Stimulated activated CD4-positive, alpha-beta T cell treated with anti-CD3 and anti-CD28 coated beads, Interleukin-2, amount 100 ng/mL, for 24 hours (primary cell): ENCODE measurements at regions not wholly inside any gene's neighbourhood (a gene's known extent, or its start where the extent isn't known, plus 50 kb on each side); places are given as distances from the start of the nearest gene placed in this dataset.
"Not testable (repeated sequence)": the region's sequence is repeated elsewhere in the genome, so short reads cannot be mapped to it uniquely, and the experiment has no call there.

ENCODE experiments used
- DNase-seq, 2 donors: peaks; one replicate each; pipeline ENCODE4 v3.0.0-alpha.2; 2020

- no peak for DNase-seq
Measured at GRCh38 chr6:98352348-98352747, 482.0 kb upstream of the POU3F2 start.

DNA sequence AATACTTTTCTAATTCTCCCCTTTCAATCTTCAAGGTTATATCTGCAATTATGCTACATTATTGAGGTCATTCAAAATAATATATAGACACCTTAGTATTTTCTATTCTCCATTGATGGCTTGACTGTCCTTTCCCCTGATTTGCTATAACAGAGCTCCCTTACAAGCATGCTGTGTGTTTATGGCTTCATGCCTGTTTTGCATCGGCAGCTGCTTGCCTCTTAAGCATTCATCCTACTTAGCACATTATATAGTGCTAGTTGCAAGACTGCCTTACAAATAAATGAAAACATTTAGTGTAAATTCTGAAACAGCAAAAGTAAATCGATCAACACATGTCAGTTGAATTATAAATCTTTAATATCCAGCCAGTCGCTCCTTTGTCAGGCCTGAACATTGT is 476.2 kb upstream of the POU3F2 start:
- DNase-seq: no peak

GRCh38 chr6:98366371-98366770 is 468.0 kb upstream of the POU3F2 start:
- no peak for DNase-seq

GRCh38 chr6:98380589-98380988 is 453.8 kb upstream of the POU3F2 start:
- DNase-seq: no peak

DNA sequence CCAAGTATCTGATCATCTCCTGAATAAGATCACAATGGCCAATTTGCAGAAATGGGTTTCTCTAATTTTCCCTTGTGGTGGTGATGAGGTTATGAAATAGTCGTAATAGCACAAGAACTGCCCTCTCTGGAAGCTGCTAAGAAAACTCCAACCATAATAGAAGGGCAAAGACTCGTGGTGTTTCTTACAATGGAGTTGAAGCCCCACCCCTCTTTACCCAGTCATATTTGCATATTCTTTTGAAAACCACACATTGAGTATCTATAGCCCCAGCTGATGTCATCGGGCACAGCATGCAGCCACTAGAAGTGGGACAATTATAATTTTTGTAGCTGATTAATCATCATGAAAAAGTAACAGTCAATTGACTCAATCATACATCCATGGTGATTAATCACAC is 452.1 kb upstream of the POU3F2 start:
- DNase-seq: no peak

- DNase-seq: no peak
Measured at GRCh38 chr6:98384334-98384733, 450.0 kb upstream of the POU3F2 start.

DNA sequence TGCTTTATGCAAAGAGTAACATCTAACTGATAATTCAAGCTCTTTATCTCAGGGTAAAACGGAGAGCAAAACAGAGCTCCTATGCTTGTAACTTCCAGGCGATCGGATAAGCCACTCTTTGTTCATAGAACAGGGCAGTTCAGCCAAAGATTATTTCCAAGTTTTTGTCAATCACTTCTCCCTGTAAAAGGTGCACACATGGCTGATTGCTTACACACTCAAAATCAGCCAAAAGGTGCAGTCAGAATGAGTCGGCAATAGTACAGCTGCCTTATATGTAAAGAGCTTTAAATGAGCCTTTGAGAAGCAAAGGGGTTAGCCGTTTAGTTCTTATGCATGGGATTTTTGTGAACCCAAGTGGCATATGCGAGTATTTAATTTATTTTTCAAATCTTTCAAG is 449.6 kb upstream of the POU3F2 start:
- DNase-seq: no peak

DNA sequence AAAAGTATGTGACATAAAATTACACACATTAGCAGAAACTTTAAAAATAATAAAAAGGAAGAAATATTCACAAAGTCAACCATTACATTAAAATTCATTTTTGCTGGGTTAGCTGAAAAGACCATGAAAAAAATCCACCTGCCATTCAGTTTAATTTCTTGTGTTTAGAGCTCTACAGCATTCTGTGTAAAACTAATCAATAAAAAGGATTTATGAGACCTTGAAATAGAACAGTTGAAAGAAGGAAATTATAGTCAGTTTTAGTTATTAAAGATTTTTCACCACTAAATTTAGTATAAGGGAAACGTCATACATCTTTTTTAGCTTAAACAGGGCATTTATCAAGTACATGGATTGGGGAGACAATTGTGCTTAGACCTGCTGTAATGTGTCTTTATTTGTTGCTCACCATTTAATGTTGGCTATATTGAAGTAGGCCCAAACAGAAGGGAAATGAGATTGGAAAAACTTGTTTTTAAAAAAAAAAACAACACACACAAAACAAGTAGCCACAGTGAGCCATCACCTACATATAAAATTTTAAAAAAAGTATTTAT is 438.7 kb upstream of the POU3F2 start:
- no peak for DNase-seq

- no peak for DNase-seq
Measured at GRCh38 chr6:98416027-98416426, 418.3 kb upstream of the POU3F2 start.

DNA sequence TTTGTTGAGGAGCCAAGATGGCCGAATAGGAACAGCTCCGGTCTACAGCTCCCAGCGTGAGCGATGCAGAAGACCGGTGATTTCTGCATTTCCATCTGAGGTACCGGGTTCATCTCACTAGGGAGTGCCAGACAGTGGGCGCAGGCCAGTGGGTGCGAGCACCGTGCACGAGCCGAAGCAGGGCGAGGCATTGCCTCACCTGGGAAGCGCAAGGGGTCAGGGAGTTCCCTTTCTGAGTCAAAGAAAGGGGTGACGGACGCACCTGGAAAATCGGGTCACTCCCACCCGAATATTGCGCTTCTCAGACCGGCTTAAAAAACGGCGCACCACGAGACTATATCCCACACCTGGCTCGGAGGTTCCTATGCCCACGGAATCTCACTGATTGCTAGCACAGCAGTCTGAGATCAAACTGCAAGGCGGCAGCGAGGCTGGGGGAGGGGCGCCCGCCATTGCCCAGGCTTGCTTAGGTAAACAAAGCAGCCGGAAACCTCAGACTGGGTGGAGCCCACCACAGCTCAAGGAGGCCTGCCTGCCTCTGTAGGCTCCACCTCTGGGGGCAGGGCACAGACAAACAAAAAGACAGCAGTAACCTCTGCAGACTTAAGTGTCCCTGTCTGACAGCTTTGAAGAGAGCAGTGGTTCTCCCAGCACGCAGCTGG is 417.7 kb upstream of the POU3F2 start:
- not testable (repeated sequence) for DNase-seq

- no peak for DNase-seq
Measured at GRCh38 chr6:98433325-98434056, 400.9 kb upstream of the POU3F2 start.

DNA sequence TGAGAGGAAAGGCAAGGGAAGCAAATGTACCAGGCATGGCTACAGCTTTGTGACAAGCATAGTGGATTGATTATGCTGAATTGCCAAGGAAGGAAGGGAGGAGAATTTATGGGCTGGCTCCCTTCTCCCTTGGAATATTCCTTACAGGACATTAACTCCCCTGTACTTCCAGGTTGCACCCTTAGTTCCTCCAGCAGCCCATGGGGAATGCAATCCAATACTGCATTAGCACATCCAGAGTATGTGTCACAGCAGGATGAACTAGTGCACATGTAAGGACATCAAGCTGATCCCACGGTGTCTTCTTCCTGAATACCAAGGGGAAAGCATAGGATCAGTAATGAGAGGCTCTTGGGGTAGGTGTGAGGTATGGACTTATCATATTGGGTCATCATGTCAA is 390.7 kb upstream of the POU3F2 start:
- no peak for DNase-seq

- no peak for DNase-seq
Measured at GRCh38 chr6:98452685-98453084, 381.7 kb upstream of the POU3F2 start.

GRCh38 chr6:98454809-98455322 is 379.5 kb upstream of the POU3F2 start:
- no peak for DNase-seq

DNA sequence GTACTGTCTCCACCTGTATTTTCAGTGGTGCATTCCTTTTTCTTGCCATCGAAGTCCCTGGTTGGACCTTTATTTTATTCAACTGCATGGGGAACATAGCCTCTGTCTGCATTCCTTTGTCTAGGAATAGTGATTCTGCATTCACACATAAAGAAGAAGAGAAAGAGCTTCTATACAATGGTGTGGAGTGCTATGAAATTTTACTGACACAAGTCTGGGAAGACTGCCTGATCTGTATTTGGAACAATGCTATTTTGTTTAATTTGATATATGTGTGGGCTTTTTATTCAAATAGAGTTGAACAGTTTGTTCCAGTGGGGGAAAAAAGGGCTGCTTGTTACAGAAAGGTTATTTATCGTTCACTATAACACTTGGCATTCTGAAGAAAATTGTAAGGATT is 375.7 kb upstream of the POU3F2 start:
- DNase-seq: no peak

- DNase-seq: no peak
Measured at GRCh38 chr6:98463038-98464000, 371.1 kb upstream of the POU3F2 start.

GRCh38 chr6:98467091-98467490 is 367.3 kb upstream of the POU3F2 start:
- DNase-seq: no peak

- DNase-seq: no peak
Measured at GRCh38 chr6:98467902-98468301, 366.5 kb upstream of the POU3F2 start.

DNA sequence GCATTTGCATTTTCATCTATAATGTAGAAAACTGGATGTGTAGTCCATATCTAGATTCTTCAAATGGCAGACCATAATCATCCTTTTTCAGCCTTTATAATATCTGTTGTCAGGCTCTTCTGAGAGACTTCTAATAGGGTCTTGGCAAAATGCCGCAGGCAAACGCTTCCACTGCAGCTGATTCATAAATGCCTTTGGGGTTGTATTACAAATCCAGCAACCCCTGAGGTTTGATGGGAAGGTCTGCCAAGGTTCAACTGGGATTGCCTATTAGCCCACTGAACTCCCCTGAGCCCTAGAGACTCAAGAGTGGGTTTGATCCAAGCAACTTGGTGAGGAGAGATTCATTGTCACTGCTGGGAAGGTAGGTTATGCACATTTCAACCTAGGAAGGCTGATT is 365.2 kb upstream of the POU3F2 start:
- no peak for DNase-seq

DNA sequence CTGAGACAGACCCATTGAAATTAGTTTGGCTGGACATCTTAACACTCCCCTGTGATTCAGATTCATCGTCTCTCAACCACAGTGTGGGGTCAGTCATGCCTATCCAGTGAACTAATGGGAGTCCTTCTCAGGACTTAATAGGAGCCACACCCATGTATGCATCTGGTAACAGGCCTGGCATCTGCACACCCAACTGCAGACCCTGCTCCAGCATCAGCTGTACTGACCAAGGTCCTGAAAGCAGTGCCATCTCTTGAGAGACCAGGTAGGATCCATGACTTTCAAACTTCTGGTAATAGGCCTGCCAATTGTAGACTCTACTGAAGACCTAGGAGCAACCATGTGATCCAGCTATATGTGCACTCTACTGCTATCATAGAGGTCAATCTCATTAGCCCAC is 363.6 kb upstream of the POU3F2 start:
- no peak for DNase-seq

DNA sequence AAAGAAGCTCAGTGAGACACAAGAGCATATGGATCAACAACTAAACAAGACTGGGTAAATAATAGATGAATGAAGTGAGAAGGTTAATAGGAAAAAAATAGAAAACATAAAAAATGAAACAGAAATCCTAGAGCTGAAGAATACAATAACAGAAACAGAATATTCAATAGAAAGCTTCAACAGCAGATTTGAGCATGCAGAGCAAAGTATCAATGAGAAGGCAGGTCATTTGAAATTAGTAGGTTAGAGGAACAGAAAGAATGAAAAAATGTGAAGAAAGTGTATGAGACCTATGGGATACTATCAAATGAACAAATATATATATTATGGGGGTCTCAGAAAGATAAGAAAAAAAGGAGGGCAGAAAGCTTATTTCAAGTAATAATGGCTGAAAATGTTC is 362.9 kb upstream of the POU3F2 start:
- DNase-seq: no peak

DNA sequence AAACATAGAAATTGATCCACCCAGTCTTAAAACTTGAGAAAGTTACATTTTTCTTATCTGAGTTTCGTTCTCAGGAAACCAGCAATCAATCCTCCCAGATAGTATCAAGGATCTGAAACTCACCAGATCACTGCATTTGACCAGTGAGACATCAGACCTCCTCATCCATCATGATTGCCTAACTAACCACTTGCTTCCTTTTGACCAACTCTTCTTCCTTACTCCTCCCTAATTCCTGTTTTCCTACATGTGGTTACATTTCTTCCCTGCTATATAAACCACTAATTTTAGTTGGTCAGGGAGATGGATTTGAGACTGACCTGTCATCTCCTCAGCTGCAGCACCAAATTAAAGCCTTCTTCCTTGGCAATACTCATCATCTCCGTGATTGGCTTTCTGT is 357.1 kb upstream of the POU3F2 start:
- DNase-seq: no peak

DNA sequence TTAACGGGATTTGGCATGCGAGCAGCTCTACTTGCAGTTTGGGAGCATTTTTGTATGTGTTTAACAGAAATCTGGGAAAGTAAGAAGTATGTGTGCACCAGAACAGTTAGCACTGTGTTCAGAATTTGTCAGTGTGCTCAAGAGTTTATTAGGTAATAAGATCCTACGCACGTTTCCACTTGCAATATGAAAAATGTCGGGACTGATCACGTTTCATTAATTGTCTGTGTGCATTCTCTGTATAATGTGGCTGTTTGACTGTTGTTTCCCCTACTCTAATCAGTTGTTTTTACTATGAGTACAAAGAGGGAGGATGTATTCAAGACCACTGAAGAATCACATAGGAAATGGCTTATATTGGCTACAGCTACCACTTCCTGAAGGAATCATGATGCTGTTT is 349.7 kb upstream of the POU3F2 start:
- no peak for DNase-seq
